Neutrophil (primary cell): ENCODE measurements at regions not wholly inside any gene's neighbourhood (a gene's known extent, or its start where the extent isn't known, plus 50 kb on each side); places are given as distances from the start of the nearest gene placed in this dataset.

Experiments
- H3K27ac ChIP-seq: fragments of 200-600 bp; sonication (generic); 2 replicates; pipeline ENCODE4 v1.5.1; 2016; ENCODE audit warnings: mild to moderate bottlenecking, moderate library complexity
- H3K27me3 ChIP-seq: fragments of 200-600 bp; sonication (generic); 2 replicates; pipeline ENCODE4 v1.6.0; 2016; ENCODE audit warnings: mild to moderate bottlenecking
- H3K36me3 ChIP-seq: fragments of 200-600 bp; sonication (generic); 2 replicates; pipeline ENCODE4 v1.5.1; 2017
- H3K4me1 ChIP-seq, 2 experiments: fragments of 200-600 bp in 1 of 2; sonication (generic) in 1 of 2; 1 replicate in 1 of 2; 2 replicates in 1 of 2; pipeline versions ENCODE4 v1.5.1 to v1.6.1; 2013 to 2016; ENCODE audit warnings: low read depth in 1 of 2, low read length in 1 of 2, mild to moderate bottlenecking in 1 of 2, moderate library complexity in 1 of 2; ENCODE audit not compliant: control insufficient read depth in 1 of 2, insufficient read depth in 1 of 2
- H3K4me3 ChIP-seq, 2 experiments: fragments of 200-600 bp in 1 of 2; sonication (generic) in 1 of 2; 1 replicate in 1 of 2; 2 replicates in 1 of 2; pipeline ENCODE4 v1.5.1; 2013 to 2016; ENCODE audit warnings: low read depth in 1 of 2, low read length in 1 of 2, mild to moderate bottlenecking in 1 of 2, moderate library complexity in 1 of 2
- H3K9me3 ChIP-seq: fragments of 200-600 bp; sonication (generic); 2 replicates; pipeline ENCODE4 v1.5.1; 2016
- CTCF ChIP-seq: fragments of 200-600 bp; sonication (generic); IDR thresholded peaks from 2 replicates; pipeline ENCODE4 v1.5.1; 2016; ENCODE audit warnings: antibody characterized with exemption

- Histone ChIP-seq H3K9me3 (no peaks in the 10 kb centered on the region), H3K4me3 (no peak overlapping the region), H3K27me3 (no peaks in the 10 kb centered on the region), H3K27ac (no peak overlapping the region), H3K4me1 (no peaks in the 10 kb centered on the region), H3K36me3 (no peaks in the 10 kb centered on the region)
- TF ChIP-seq CTCF, result no peak
Measured at GRCh38 chr12:92605621-92606170, 97.1 kb upstream of the PLEKHG7 start.

GRCh38 chr12:92604786-92605185 lies 98.0 kb upstream of the PLEKHG7 start:
- Histone ChIP-seq H3K27ac (no peak overlapping the region), H3K36me3 (no peaks in the 10 kb centered on the region), H3K9me3 (no peaks in the 10 kb centered on the region), H3K27me3 (no peaks in the 10 kb centered on the region), H3K4me3 (no peak overlapping the region), H3K4me1 (no peaks in the 10 kb centered on the region)
- TF ChIP-seq CTCF, result no peak

GRCh38 chr12:92603741-92604432 lies 98.9 kb upstream of the PLEKHG7 start:
- no peak overlapping the region for H3K27ac ChIP-seq
- TF ChIP-seq CTCF, result no peak
- H3K27me3 ChIP-seq, result no peaks in the 10 kb centered on the region
- H3K9me3 ChIP-seq, result no peaks in the 10 kb centered on the region
- H3K4me1 ChIP-seq, result no peaks in the 10 kb centered on the region
- H3K4me3 ChIP-seq, result no peak overlapping the region
- no peaks in the 10 kb centered on the region for H3K36me3 ChIP-seq

GRCh38 chr12:92602930-92603623 lies 99.7 kb upstream of the PLEKHG7 start:
- Histone ChIP-seq H3K4me1 (no peaks in the 10 kb centered on the region), H3K27me3 (no peaks in the 10 kb centered on the region), H3K4me3 (no peak overlapping the region), H3K27ac (no peak overlapping the region), H3K9me3 (no peaks in the 10 kb centered on the region), H3K36me3 (no peaks in the 10 kb centered on the region)
- TF ChIP-seq CTCF, result no peak

GRCh38 chr12:92602476-92602875 lies 100.3 kb upstream of the PLEKHG7 start:
- TF ChIP-seq CTCF, result no peak
- H3K27ac ChIP-seq, result no peak overlapping the region
- no peaks in the 10 kb centered on the region for H3K36me3 ChIP-seq

More at GRCh38 chr12:92602476-92602875, 100.3 kb upstream of the PLEKHG7 start:
- H3K4me1 ChIP-seq, result no peaks in the 10 kb centered on the region
- H3K27me3 ChIP-seq, result no peaks in the 10 kb centered on the region
- H3K9me3 ChIP-seq, result no peaks in the 10 kb centered on the region
- H3K4me3 ChIP-seq, result no peak overlapping the region
